ENCODE measurements at regions not wholly inside any gene's neighbourhood (a gene's known extent, or its start where the extent isn't known, plus 50 kb on each side); places are given as distances from the start of the nearest gene placed in this dataset.
A peak's percentile ranks its signal among the peaks of the same experiment; 100 is the strongest.

GRCh38 chr6:156699935-156700334 lies 77.2 kb upstream of the ARID1B start:
- no peak for TF ChIP-seq CTCF (IDR thresholded peaks at IDR 0.05; ENCODE audit: low read depth, low read length, missing control alignments)
- H3K4me3 ChIP-seq (replicated peaks; ENCODE audit: low read depth, low read length): no peak overlapping the region
- DNase-seq (ENCODE audit: extremely low read depth, low read depth): no peak

GRCh38 chr6:156699017-156699421 lies 78.2 kb upstream of the ARID1B start:
- no peak for TF ChIP-seq CTCF (IDR thresholded peaks at IDR 0.05; ENCODE audit: low read depth, low read length, missing control alignments)
- no peak overlapping the region for H3K4me3 ChIP-seq (replicated peaks; ENCODE audit: low read depth, low read length)
- DNase-seq (ENCODE audit: extremely low read depth, low read depth): peak; percentile 19

GRCh38 chr6:156698239-156699016 lies 78.8 kb upstream of the ARID1B start:
- TF ChIP-seq CTCF (IDR thresholded peaks at IDR 0.05; ENCODE audit: low read depth, low read length, missing control alignments): no peak
- no peak for DNase-seq (ENCODE audit: extremely low read depth, low read depth)
- no peak overlapping the region for H3K4me3 ChIP-seq (replicated peaks; ENCODE audit: low read depth, low read length)

GRCh38 chr6:156697225-156697830 lies 79.8 kb upstream of the ARID1B start:
- no peak for TF ChIP-seq CTCF (IDR thresholded peaks at IDR 0.05; ENCODE audit: low read depth, low read length, missing control alignments)
- H3K4me3 ChIP-seq (replicated peaks; ENCODE audit: low read depth, low read length): no peak overlapping the region
- no peak for DNase-seq (ENCODE audit: extremely low read depth, low read depth)

- no peak for TF ChIP-seq CTCF (IDR thresholded peaks at IDR 0.05; ENCODE audit: low read depth, low read length, missing control alignments)
Observed at GRCh38 chr6:156695742-156696141, 81.4 kb upstream of the ARID1B start.

DNA sequence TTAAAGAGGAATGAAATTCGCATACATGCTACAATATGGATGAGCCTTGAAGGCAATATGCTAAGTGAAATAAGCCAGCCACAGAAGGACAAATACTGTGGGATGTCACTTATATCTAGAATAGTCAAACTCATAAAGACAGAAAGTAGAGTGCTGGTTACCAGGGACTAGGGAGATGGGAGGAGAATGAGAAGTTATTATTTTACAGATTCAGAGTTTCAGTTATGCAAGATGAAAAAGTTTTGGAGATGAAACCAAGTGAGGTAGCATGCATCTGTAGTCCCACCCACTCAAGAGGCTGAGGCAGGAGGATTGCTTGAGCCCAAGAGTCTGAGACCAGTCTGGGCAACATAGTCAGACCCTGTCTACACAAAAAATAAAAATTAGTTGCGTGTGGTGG lies 82.5 kb upstream of the ARID1B start:
- no peak overlapping the region for H3K4me3 ChIP-seq (replicated peaks; ENCODE audit: low read depth, low read length)
- TF ChIP-seq CTCF (IDR thresholded peaks at IDR 0.05; ENCODE audit: low read depth, low read length, missing control alignments): no peak
- no peak for DNase-seq (ENCODE audit: extremely low read depth, low read depth)

More at GRCh38 chr6:156695742-156696141, 81.4 kb upstream of the ARID1B start:
- H3K4me3 ChIP-seq (replicated peaks; ENCODE audit: low read depth, low read length): no peak overlapping the region
- DNase-seq (ENCODE audit: extremely low read depth, low read depth): no peak
